ENCODE measurements at regions not wholly inside any gene's neighbourhood (a gene's known extent, or its start where the extent isn't known, plus 50 kb on each side); places are given as distances from the start of the nearest gene placed in this dataset.

GRCh38 chr1:115538579-115538978, 103.2 kb upstream of the VANGL1 start:
- ChIA-PET POLR2A (no interaction called here), CTCF (no interaction called here)
- H3K27ac ChIP-seq (ENCODE audit: low read length), result no peak overlapping the region
- H3K27me3 ChIP-seq (replicated peaks in 1 of 2; ENCODE audit: control insufficient read depth in 2 of 2, extremely low read depth in 1 of 2, insufficient read depth in 2 of 2, low read length in 1 of 2), result peaks cover 0 to 4% of the 10 kb centered on the region in 2 experiments
- H3K4me1 ChIP-seq (ENCODE audit: control insufficient read depth in 1 of 2, extremely low read depth in 1 of 2, insufficient read depth in 2 of 2, low read length in 2 of 2), result no peaks in the 10 kb centered on the region
- no peak overlapping the region for H3K4me3 ChIP-seq (ENCODE audit: control insufficient read depth in 1 of 2, extremely low read depth in 1 of 2, low read length in 1 of 2)
- ATAC-seq (replicated peaks in 1 of 4) (no peak), DNase-seq (no peak)
- Mint-ChIP-seq H3K9me3 (peaks cover 0 to 5% (median 0%) of the 10 kb centered on the region in 3 donors), H3K4me1 (no peaks in the 10 kb centered on the region), H3K27me3 (peaks cover 0 to 2% of the 10 kb centered on the region in 2 donors), H3K36me3 (no peaks in the 10 kb centered on the region), H3K4me3 (no peak overlapping the region), H3K27ac (no peak overlapping the region)
- no peaks in the 10 kb centered on the region for H3K36me3 ChIP-seq (ENCODE audit: control insufficient read depth in 2 of 2, extremely low read depth in 1 of 2, insufficient read depth in 1 of 2, low read length in 1 of 2)
- H3K9me3 ChIP-seq, result no peaks in the 10 kb centered on the region
- 100% methylated on average over 1 of the region's 1 CpG for WGBS (ENCODE audit: insufficient coverage)

- no peaks in the 10 kb centered on the region for H3K36me3 Mint-ChIP-seq
- peaks cover 0 to 2% of the 10 kb centered on the region in 2 donors for H3K27me3 Mint-ChIP-seq
- ChIA-PET POLR2A (no interaction called here), CTCF (no interaction called here)
- H3K9me3 ChIP-seq, result no peaks in the 10 kb centered on the region
- ATAC-seq (replicated peaks in 1 of 4) (no peak), DNase-seq (no peak)
- H3K4me3 ChIP-seq (ENCODE audit: control insufficient read depth in 1 of 2, extremely low read depth in 1 of 2, low read length in 1 of 2), result no peak overlapping the region
- no peaks in the 10 kb centered on the region for H3K36me3 ChIP-seq (ENCODE audit: control insufficient read depth in 2 of 2, extremely low read depth in 1 of 2, insufficient read depth in 1 of 2, low read length in 1 of 2)
- no peak overlapping the region for H3K27ac ChIP-seq (ENCODE audit: low read length)
- H3K4me1 ChIP-seq (ENCODE audit: control insufficient read depth in 1 of 2, extremely low read depth in 1 of 2, insufficient read depth in 2 of 2, low read length in 2 of 2), result no peaks in the 10 kb centered on the region
- peaks cover 0 to 5% (median 0%) of the 10 kb centered on the region in 3 donors for H3K9me3 Mint-ChIP-seq
- peaks cover 0 to 4% of the 10 kb centered on the region in 2 experiments for H3K27me3 ChIP-seq (replicated peaks in 1 of 2; ENCODE audit: control insufficient read depth in 2 of 2, extremely low read depth in 1 of 2, insufficient read depth in 2 of 2, low read length in 1 of 2)
- no peak overlapping the region for H3K27ac Mint-ChIP-seq
- H3K4me1 Mint-ChIP-seq, result no peaks in the 10 kb centered on the region
- H3K4me3 Mint-ChIP-seq, result no peak overlapping the region
Observed at GRCh38 chr1:115537415-115537814, 104.4 kb upstream of the VANGL1 start.

GRCh38 chr1:115536279-115536816, 105.4 kb upstream of the VANGL1 start:
- no peak for DNase-seq
- H3K9me3 ChIP-seq, result no peaks in the 10 kb centered on the region
- WGBS (ENCODE audit: insufficient coverage), result 75% methylated on average over 2 of the region's 4 CpGs
- POLR2A ChIA-PET, result no interaction called here
- Mint-ChIP-seq H3K4me1 (peaks cover 0 to 2% (median 0%) of the 10 kb centered on the region in 3 donors), H3K4me3 (no peak overlapping the region), H3K27ac (no peak overlapping the region), H3K27me3 (peaks cover 0 to 2% of the 10 kb centered on the region in 2 donors), H3K36me3 (no peaks in the 10 kb centered on the region), H3K9me3 (peaks cover 0 to 5% (median 0%) of the 10 kb centered on the region in 3 donors)
- no peaks in the 10 kb centered on the region for H3K36me3 ChIP-seq (ENCODE audit: control insufficient read depth in 2 of 2, extremely low read depth in 1 of 2, insufficient read depth in 1 of 2, low read length in 1 of 2)
- CTCF ChIA-PET, result no interaction called here
- no peak for ATAC-seq (replicated peaks in 1 of 4)
- H3K4me1 ChIP-seq (ENCODE audit: control insufficient read depth in 1 of 2, extremely low read depth in 1 of 2, insufficient read depth in 2 of 2, low read length in 2 of 2), result no peaks in the 10 kb centered on the region
- no peak overlapping the region for H3K27ac ChIP-seq (ENCODE audit: low read length)
- no peak overlapping the region for H3K4me3 ChIP-seq (ENCODE audit: control insufficient read depth in 1 of 2, extremely low read depth in 1 of 2, low read length in 1 of 2)
- H3K27me3 ChIP-seq (replicated peaks in 1 of 2; ENCODE audit: control insufficient read depth in 2 of 2, extremely low read depth in 1 of 2, insufficient read depth in 2 of 2, low read length in 1 of 2), result peaks cover 0 to 3% of the 10 kb centered on the region in 2 experiments

GRCh38 chr1:115534106-115534505, 107.7 kb upstream of the VANGL1 start:
- WGBS (ENCODE audit: insufficient coverage), result 100% methylated on average over 1 of the region's 1 CpG
- POLR2A ChIA-PET, result no interaction called here
- Mint-ChIP-seq H3K27ac (no peak overlapping the region), H3K4me1 (peaks cover 0 to 2% (median 0%) of the 10 kb centered on the region in 3 donors), H3K36me3 (no peaks in the 10 kb centered on the region), H3K27me3 (peaks cover 0 to 2% of the 10 kb centered on the region in 2 donors), H3K9me3 (no peaks in the 10 kb centered on the region), H3K4me3 (no peak overlapping the region)
- ATAC-seq (replicated peaks in 1 of 4) (no peak), DNase-seq (no peak)
- no peak overlapping the region for H3K27ac ChIP-seq (ENCODE audit: low read length)
- no peaks in the 10 kb centered on the region for H3K27me3 ChIP-seq (replicated peaks in 1 of 2; ENCODE audit: control insufficient read depth in 2 of 2, extremely low read depth in 1 of 2, insufficient read depth in 2 of 2, low read length in 1 of 2)
- CTCF ChIA-PET, result no interaction called here
- H3K9me3 ChIP-seq, result no peaks in the 10 kb centered on the region
- no peak overlapping the region for H3K4me3 ChIP-seq (ENCODE audit: control insufficient read depth in 1 of 2, extremely low read depth in 1 of 2, low read length in 1 of 2)
- no peaks in the 10 kb centered on the region for H3K4me1 ChIP-seq (ENCODE audit: control insufficient read depth in 1 of 2, extremely low read depth in 1 of 2, insufficient read depth in 2 of 2, low read length in 2 of 2)
- H3K36me3 ChIP-seq (ENCODE audit: control insufficient read depth in 2 of 2, extremely low read depth in 1 of 2, insufficient read depth in 1 of 2, low read length in 1 of 2), result no peaks in the 10 kb centered on the region

GRCh38 chr1:115531631-115532264, 110.0 kb upstream of the VANGL1 start:
- Histone ChIP-seq H3K36me3 (ENCODE audit: control insufficient read depth in 2 of 2, extremely low read depth in 1 of 2, insufficient read depth in 1 of 2, low read length in 1 of 2) (no peaks in the 10 kb centered on the region), H3K27ac (ENCODE audit: low read length) (no peak overlapping the region), H3K4me1 (ENCODE audit: control insufficient read depth in 1 of 2, extremely low read depth in 1 of 2, insufficient read depth in 2 of 2, low read length in 2 of 2) (no peaks in the 10 kb centered on the region), H3K4me3 (ENCODE audit: control insufficient read depth in 1 of 2, extremely low read depth in 1 of 2, low read length in 1 of 2) (no peak overlapping the region), H3K9me3 (no peaks in the 10 kb centered on the region), H3K27me3 (replicated peaks in 1 of 2; ENCODE audit: control insufficient read depth in 2 of 2, extremely low read depth in 1 of 2, insufficient read depth in 2 of 2, low read length in 1 of 2) (no peaks in the 10 kb centered on the region)
- ChIA-PET POLR2A (no interaction called here), CTCF (no interaction called here)
- Mint-ChIP-seq H3K9me3 (no peaks in the 10 kb centered on the region), H3K27me3 (peaks cover 0 to 4% of the 10 kb centered on the region in 2 donors), H3K4me1 (peaks cover 0 to 2% (median 0%) of the 10 kb centered on the region in 3 donors), H3K4me3 (no peak overlapping the region), H3K36me3 (no peaks in the 10 kb centered on the region), H3K27ac (no peak overlapping the region)
- WGBS (ENCODE audit: insufficient coverage), result no CpG with 5 or more reads among the region's 6 CpGs
- ATAC-seq (replicated peaks in 1 of 4), result no peak
- no peak for DNase-seq

- DNase-seq (no peak), ATAC-seq (replicated peaks in 1 of 4) (no peak)
- H3K4me3 ChIP-seq (ENCODE audit: control insufficient read depth in 1 of 2, extremely low read depth in 1 of 2, low read length in 1 of 2), result no peak overlapping the region
- Mint-ChIP-seq H3K9me3 (no peaks in the 10 kb centered on the region), H3K27me3 (peaks cover 0 to 7% of the 10 kb centered on the region in 2 donors), H3K36me3 (no peaks in the 10 kb centered on the region), H3K4me1 (peaks cover 0 to 2% (median 0%) of the 10 kb centered on the region in 3 donors), H3K27ac (no peak overlapping the region), H3K4me3 (no peak overlapping the region)
- H3K9me3 ChIP-seq, result no peaks in the 10 kb centered on the region
- ChIA-PET POLR2A (no interaction called here), CTCF (no interaction called here)
- H3K36me3 ChIP-seq (ENCODE audit: control insufficient read depth in 2 of 2, extremely low read depth in 1 of 2, insufficient read depth in 1 of 2, low read length in 1 of 2), result no peaks in the 10 kb centered on the region
- no CpG with 5 or more reads among the region's 1 CpG for WGBS (ENCODE audit: insufficient coverage)
- no peak overlapping the region for H3K27ac ChIP-seq (ENCODE audit: low read length)
- no peaks in the 10 kb centered on the region for H3K27me3 ChIP-seq (replicated peaks in 1 of 2; ENCODE audit: control insufficient read depth in 2 of 2, extremely low read depth in 1 of 2, insufficient read depth in 2 of 2, low read length in 1 of 2)
- H3K4me1 ChIP-seq (ENCODE audit: control insufficient read depth in 1 of 2, extremely low read depth in 1 of 2, insufficient read depth in 2 of 2, low read length in 2 of 2), result no peaks in the 10 kb centered on the region
Observed at GRCh38 chr1:115530407-115530806, 111.4 kb upstream of the VANGL1 start.
